ENCODE measurements at regions not wholly inside any gene's neighbourhood (a gene's known extent, or its start where the extent isn't known, plus 50 kb on each side); places are given as distances from the start of the nearest gene placed in this dataset.

GRCh38 chr1:95388031-95388430 lies 154.0 kb downstream of the RWDD3 start:
- DNase-seq (ENCODE audit: extremely low read depth in 1 of 4, low spot score in 3 of 4) (peak in 1 of 4 experiments; percentile 3), ATAC-seq (no peak), FAIRE-seq (no peak)
- intact Hi-C loops (cut with micrococcal nuclease) (no loop called here), in situ Hi-C loops (cut with MboI) (no loop called here)
- Histone ChIP-seq H4K20me1 (replicated peaks; ENCODE audit: control insufficient read depth, insufficient read depth, low read length) (no peaks in the 10 kb centered on the region), H3K79me2 (ENCODE audit: control insufficient read depth, insufficient read depth, low read length) (no peaks in the 10 kb centered on the region), H3K27me3 (ENCODE audit: control insufficient read depth in 2 of 2, insufficient read depth in 2 of 2, low read length in 2 of 2) (no peaks in the 10 kb centered on the region), H3K4me3 (no peak overlapping the region), H3K4me1 (replicated peaks in 1 of 2; ENCODE audit: control insufficient read depth in 2 of 2, insufficient read depth in 2 of 2, low read length in 2 of 2) (no peaks in the 10 kb centered on the region), H3K27ac (ENCODE audit: extremely low read depth, low read depth, low read length) (no peak overlapping the region), H3K9me3 (replicated peaks; ENCODE audit: control insufficient read depth, insufficient read depth, low read depth, low read length) (no peaks in the 10 kb centered on the region), H3K36me3 (ENCODE audit: control insufficient read depth, insufficient read depth, low read length) (no peaks in the 10 kb centered on the region), H2AFZ (ENCODE audit: low read depth, low read length) (no peak overlapping the region), H3K9me1 (ENCODE audit: control insufficient read depth, insufficient read depth, low read length) (no peaks in the 10 kb centered on the region), H3K4me2 (ENCODE audit: insufficient read depth, low read length) (no peak overlapping the region), H3K9ac (ENCODE audit: insufficient read depth in 1 of 2, low read depth in 2 of 2, low read length in 2 of 2) (no peak overlapping the region)
- 4% methylated on average over 3 of the region's 3 CpGs for WGBS (ENCODE audit: insufficient coverage, low coverage, missing lambda C conversion rate)
- ChIA-PET CTCF (ENCODE audit: low intra/inter-chr PET ratio) (no interaction called here), POLR2A (interaction anchor here (0.7 kb wide), 1 partner anchor 90 kb away, joined by 4 read pairs; no protein-coding TSS in a partner anchor)
- no TSS peak for BruUV-seq (replicated peaks)
- TF ChIP-seq NFE2 (IDR thresholded peaks at IDR 0.05; ENCODE audit: low read depth) (no peak), NFIC (IDR thresholded peaks at IDR 0.05) (peak; percentile 82), SNIP1 (IDR thresholded peaks at IDR 0.05; ENCODE audit: low read depth) (no peak), GABPB1 (CRISPR knock-in tag; IDR thresholded peaks at IDR 0.05) (no peak), NFIX (CRISPR knock-in tag; IDR thresholded peaks at IDR 0.05; ENCODE audit: low read depth) (peak; percentile 50; the same call in 1 of the 2 replicates)
- TF ChIP-seq, protein P1, sequence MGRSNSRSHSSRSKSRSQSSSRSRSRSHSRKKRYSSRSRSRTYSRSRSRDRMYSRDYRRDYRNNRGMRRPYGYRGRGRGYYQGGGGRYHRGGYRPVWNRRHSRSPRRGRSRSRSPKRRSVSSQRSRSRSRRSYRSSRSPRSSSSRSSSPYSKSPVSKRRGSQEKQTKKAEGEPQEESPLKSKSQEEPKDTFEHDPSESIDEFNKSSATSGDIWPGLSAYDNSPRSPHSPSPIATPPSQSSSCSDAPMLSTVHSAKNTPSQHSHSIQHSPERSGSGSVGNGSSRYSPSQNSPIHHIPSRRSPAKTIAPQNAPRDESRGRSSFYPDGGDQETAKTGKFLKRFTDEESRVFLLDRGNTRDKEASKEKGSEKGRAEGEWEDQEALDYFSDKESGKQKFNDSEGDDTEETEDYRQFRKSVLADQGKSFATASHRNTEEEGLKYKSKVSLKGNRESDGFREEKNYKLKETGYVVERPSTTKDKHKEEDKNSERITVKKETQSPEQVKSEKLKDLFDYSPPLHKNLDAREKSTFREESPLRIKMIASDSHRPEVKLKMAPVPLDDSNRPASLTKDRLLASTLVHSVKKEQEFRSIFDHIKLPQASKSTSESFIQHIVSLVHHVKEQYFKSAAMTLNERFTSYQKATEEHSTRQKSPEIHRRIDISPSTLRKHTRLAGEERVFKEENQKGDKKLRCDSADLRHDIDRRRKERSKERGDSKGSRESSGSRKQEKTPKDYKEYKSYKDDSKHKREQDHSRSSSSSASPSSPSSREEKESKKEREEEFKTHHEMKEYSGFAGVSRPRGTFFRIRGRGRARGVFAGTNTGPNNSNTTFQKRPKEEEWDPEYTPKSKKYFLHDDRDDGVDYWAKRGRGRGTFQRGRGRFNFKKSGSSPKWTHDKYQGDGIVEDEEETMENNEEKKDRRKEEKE (IDR thresholded peaks at IDR 0.05; ENCODE audit: borderline replicate concordance in 1 of 2, control insufficient read depth in 1 of 2, low read depth in 2 of 2, low read length in 1 of 2): no peak
- TF ChIP-seq, protein P2, sequence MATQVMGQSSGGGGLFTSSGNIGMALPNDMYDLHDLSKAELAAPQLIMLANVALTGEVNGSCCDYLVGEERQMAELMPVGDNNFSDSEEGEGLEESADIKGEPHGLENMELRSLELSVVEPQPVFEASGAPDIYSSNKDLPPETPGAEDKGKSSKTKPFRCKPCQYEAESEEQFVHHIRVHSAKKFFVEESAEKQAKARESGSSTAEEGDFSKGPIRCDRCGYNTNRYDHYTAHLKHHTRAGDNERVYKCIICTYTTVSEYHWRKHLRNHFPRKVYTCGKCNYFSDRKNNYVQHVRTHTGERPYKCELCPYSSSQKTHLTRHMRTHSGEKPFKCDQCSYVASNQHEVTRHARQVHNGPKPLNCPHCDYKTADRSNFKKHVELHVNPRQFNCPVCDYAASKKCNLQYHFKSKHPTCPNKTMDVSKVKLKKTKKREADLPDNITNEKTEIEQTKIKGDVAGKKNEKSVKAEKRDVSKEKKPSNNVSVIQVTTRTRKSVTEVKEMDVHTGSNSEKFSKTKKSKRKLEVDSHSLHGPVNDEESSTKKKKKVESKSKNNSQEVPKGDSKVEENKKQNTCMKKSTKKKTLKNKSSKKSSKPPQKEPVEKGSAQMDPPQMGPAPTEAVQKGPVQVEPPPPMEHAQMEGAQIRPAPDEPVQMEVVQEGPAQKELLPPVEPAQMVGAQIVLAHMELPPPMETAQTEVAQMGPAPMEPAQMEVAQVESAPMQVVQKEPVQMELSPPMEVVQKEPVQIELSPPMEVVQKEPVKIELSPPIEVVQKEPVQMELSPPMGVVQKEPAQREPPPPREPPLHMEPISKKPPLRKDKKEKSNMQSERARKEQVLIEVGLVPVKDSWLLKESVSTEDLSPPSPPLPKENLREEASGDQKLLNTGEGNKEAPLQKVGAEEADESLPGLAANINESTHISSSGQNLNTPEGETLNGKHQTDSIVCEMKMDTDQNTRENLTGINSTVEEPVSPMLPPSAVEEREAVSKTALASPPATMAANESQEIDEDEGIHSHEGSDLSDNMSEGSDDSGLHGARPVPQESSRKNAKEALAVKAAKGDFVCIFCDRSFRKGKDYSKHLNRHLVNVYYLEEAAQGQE (IDR thresholded peaks at IDR 0.05; ENCODE audit: borderline replicate concordance): no peak
- TF ChIP-seq, protein P2 (CRISPR knock-in tag; IDR thresholded peaks at IDR 0.05; ENCODE audit: low read depth): no peak
